ENCODE measurements at regions not wholly inside any gene's neighbourhood (a gene's known extent, or its start where the extent isn't known, plus 50 kb on each side); places are given as distances from the start of the nearest gene placed in this dataset.
"Not testable (repeated sequence)": the region's sequence is repeated elsewhere in the genome, so short reads cannot be mapped to it uniquely, and the experiment has no call there.

DNA sequence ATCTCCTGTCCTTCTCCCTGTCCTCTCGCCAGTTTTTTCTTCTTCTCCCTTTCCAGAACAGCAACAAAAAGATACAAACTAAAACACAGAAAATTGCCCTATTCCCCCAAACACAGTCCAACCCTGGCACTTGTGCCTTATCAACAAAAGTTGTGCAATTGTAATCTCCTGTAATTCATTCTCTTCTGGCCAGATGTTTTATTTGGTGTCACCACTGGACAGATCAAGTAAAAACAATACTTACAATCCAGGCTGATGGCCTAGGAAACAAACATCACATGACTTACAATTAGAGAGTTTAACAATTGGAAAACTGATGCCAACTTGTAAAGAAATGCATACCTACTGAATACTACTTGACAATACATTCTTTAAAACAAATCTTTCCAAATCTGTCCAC lies 231.6 kb downstream of the ETV1 start:
- TF ChIP-seq ZFX (IDR thresholded peaks at IDR 0.05; ENCODE audit: borderline replicate concordance) = no peak
- TF ChIP-seq, protein P1, sequence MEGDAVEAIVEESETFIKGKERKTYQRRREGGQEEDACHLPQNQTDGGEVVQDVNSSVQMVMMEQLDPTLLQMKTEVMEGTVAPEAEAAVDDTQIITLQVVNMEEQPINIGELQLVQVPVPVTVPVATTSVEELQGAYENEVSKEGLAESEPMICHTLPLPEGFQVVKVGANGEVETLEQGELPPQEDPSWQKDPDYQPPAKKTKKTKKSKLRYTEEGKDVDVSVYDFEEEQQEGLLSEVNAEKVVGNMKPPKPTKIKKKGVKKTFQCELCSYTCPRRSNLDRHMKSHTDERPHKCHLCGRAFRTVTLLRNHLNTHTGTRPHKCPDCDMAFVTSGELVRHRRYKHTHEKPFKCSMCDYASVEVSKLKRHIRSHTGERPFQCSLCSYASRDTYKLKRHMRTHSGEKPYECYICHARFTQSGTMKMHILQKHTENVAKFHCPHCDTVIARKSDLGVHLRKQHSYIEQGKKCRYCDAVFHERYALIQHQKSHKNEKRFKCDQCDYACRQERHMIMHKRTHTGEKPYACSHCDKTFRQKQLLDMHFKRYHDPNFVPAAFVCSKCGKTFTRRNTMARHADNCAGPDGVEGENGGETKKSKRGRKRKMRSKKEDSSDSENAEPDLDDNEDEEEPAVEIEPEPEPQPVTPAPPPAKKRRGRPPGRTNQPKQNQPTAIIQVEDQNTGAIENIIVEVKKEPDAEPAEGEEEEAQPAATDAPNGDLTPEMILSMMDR (IDR thresholded peaks at IDR 0.05) = no peak
- no peak overlapping the region for H3K27ac ChIP-seq

DNA sequence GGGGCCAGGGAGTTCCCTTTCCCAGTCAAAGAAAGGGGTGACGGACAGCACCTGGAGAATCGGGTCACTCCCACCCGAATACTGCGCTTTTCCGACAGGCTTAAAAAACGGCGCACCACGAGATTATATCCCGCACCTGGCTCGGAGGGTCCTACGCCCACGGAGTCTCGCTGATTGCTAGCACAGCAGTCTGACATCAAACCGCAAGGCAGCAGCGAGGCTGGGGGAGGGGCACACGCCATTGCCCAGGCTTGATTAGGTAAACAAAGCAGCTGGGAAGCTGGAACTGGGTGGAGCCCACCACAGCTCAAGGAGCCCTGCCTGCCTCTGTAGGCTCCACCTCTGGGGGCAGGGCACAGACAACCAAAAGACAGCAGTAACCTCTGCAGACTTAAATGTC lies 223.6 kb downstream of the ETV1 start:
- H3K27ac ChIP-seq = not testable (repeated sequence)

DNA sequence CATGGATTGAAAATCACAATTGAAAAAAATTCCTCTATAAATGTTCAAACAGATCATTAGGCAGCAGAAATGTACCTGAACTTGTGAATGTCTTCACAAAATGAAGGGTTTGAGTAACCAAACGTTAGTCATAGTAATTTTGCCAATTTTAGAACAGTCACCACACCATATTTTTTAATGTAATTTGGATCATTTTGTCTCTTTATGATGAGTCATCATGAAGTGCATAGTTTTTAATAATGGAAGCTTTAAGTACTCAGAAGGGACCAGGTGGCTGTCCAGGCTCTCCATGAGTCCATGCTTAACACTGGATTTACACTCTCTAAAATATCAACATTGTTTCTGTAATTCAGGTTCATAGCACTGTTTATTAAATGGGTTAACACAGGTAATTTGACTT lies 219.2 kb downstream of the ETV1 start:
- no peak overlapping the region for H3K27ac ChIP-seq
- TF ChIP-seq, protein P1 (IDR thresholded peaks at IDR 0.05) = no peak
- no peak for TF ChIP-seq ZFX (IDR thresholded peaks at IDR 0.05; ENCODE audit: borderline replicate concordance)

DNA sequence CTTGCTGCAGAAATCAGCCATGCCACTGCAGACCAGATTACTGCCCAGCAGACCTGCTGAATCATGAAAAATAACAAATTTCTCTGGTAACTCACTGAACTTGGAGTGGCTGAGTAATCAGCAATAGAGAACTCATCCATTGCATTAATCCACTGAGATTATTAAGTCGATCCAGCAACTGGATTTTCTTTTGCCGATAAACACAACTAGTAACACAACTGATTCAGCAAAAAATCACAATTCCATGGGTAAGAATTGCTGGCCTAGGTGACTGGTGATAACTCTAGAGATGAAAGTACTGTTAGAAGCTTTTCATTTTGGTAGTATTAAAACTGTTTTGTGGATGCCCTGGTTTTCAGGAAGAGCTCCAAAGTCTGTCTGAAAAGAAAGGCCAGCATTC lies 214.5 kb downstream of the ETV1 start:
- no peak overlapping the region for H3K27ac ChIP-seq
- TF ChIP-seq ZFX (IDR thresholded peaks at IDR 0.05; ENCODE audit: borderline replicate concordance) = no peak
- TF ChIP-seq, protein P1 (IDR thresholded peaks at IDR 0.05) = no peak

DNA sequence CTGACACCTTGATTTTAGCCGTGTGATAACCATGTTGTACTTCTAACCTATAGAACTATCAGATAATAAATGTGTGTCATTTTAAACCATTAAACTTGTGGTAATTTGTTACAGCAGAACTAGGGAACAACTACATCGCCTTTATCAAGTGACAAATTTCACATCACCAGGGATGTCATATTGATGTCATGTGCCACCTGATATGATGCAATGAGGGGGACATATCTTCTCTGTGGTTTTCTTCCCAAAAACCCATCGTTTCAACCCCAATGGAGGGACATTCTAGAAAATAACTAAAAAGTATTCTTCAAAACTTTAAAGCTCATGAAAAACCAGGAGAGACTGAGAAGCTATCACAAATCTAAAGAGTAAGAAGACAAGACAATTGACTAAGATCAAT lies 212.2 kb downstream of the ETV1 start:
- TF ChIP-seq ZFX (IDR thresholded peaks at IDR 0.05; ENCODE audit: borderline replicate concordance) = no peak
- TF ChIP-seq, protein P1 (IDR thresholded peaks at IDR 0.05) = no peak
- H3K27ac ChIP-seq = no peak overlapping the region

DNA sequence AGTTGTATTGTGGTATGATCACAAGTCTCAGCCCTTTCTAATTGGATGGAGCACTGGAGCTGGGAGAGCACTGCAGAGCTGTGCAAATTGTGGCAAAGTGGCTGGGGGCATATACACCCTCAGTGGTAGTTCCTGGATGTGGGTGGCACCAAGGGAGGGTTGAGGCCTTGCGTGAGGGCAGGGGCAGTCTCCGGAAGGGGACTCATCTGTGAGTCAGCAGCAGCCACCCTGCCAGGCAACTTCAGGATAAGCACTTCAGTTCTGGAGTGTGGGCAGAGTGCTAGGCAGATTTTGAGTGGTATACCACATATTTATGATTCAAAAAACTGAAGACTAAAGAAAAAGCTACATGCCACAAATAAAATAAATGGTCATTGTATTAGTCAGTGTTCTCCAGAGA lies 210.5 kb downstream of the ETV1 start:
- H3K27ac ChIP-seq = no peak overlapping the region
- no peak for TF ChIP-seq ZFX (IDR thresholded peaks at IDR 0.05; ENCODE audit: borderline replicate concordance)

DNA sequence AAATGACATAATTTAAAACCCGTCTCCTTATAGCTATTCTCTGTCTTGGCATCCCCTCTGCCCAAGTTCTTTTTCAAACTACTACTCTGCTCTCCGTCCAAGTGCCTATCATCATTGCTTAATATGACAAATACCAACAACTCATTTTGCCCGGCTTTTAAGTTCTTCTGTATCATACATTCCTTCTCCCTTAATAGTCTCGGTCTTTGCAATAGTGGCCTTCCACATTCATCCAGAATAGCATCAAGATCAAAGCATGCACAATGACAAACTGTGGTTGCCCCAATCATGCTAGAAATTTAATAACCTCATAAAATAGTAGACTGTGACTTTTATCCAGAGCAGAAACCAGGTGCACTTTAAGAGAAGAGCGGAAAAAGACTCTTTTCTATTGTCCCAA lies 198.9 kb downstream of the ETV1 start:
- no peak overlapping the region for H3K27ac ChIP-seq
- no peak for TF ChIP-seq ZFX (IDR thresholded peaks at IDR 0.05; ENCODE audit: borderline replicate concordance)
- TF ChIP-seq, protein P1 (IDR thresholded peaks at IDR 0.05) = no peak

DNA sequence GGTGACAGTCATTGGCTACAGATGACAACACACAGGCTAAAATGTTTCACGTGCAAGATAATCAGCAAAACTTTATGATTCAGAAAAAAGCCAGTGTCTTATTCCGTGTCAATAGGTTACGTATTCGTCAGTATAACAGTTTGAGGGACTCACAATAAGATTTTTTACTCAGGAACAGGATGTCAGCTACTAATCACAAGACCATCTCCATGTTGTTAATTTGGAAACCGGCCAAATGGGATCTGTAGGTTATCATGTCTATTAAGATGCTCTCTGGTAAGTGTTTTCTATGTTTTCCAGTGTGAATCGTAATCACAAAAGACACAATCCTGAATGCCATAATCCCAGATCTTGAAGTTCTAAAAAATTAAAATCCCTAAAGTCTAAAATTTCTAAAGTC lies 197.3 kb downstream of the ETV1 start:
- TF ChIP-seq ZFX (IDR thresholded peaks at IDR 0.05; ENCODE audit: borderline replicate concordance) = no peak
- TF ChIP-seq, protein P1 (IDR thresholded peaks at IDR 0.05) = no peak
- no peak overlapping the region for H3K27ac ChIP-seq

Data from 22Rv1 (cell line).